ENCODE measurements at regions not wholly inside any gene's neighbourhood (a gene's known extent, or its start where the extent isn't known, plus 50 kb on each side); places are given as distances from the start of the nearest gene placed in this dataset.

DNA sequence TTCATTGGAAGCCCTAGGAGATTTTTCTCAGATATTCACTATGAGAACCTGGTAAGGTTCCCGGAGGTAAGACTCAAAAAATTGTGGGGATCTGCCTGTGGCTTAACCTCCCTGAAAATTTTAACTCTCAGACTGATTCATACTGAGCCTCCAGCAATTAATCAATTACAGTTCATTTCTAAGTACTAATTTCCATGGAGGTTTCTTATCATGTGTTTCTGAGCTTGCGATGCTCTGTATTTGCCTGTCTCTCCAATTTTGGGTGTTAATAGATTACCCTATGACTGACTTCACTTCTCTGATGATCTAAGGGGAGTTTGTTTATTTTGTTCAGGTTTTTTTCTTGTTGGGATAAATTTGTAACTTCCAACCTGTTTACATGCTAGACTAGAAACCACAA lies 215.4 kb upstream of the TMEM196 start:
- 100% methylated on average over 1 of the region's 2 CpGs for WGBS (ENCODE audit: insufficient coverage, low lambda C conversion rate)
- H3K27ac ChIP-seq (ENCODE audit: low read length): no peak overlapping the region
- no peaks in the 10 kb centered on the region for H3K9me3 ChIP-seq (ENCODE audit: control insufficient read depth, low read depth, low read length)
- no peaks in the 10 kb centered on the region for H3K36me3 ChIP-seq (ENCODE audit: control insufficient read depth, insufficient read depth, low read length)
- no peak for DNase-seq
- H3K27me3 ChIP-seq (ENCODE audit: control insufficient read depth, insufficient read depth, low read length): no peaks in the 10 kb centered on the region
- H3K4me1 ChIP-seq (ENCODE audit: control insufficient read depth, insufficient read depth, low read length): no peaks in the 10 kb centered on the region
- no peak overlapping the region for H3K4me3 ChIP-seq (ENCODE audit: low read length)

DNA sequence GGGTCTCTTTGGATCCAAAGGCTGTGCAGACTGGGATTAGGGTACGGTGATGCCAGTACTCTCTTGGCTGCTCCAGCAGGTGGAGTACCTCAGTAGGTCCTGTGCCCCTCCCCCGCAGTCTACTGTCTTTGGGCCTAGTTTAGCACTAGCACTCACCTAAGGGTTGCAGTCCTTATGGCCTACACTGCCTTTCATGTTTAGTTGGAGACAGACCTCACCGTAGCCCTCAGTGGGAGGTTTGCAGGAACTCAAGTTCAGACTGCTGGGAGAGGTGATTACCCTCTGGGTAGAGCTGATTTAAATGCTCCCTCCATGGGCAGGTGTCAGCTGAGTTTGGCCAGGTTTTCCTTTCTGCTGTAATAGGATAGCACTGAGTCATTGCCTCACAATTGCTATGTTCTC lies 210.8 kb upstream of the TMEM196 start:
- Histone ChIP-seq H3K27me3 (ENCODE audit: control insufficient read depth, insufficient read depth, low read length) (no peaks in the 10 kb centered on the region), H3K27ac (ENCODE audit: low read length) (no peak overlapping the region), H3K4me3 (ENCODE audit: low read length) (no peak overlapping the region), H3K9me3 (ENCODE audit: control insufficient read depth, low read depth, low read length) (no peaks in the 10 kb centered on the region), H3K36me3 (ENCODE audit: control insufficient read depth, insufficient read depth, low read length) (no peaks in the 10 kb centered on the region), H3K4me1 (ENCODE audit: control insufficient read depth, insufficient read depth, low read length) (no peaks in the 10 kb centered on the region)
- no CpG with 5 or more reads among the region's 3 CpGs for WGBS (ENCODE audit: insufficient coverage, low lambda C conversion rate)
- no peak for DNase-seq

DNA sequence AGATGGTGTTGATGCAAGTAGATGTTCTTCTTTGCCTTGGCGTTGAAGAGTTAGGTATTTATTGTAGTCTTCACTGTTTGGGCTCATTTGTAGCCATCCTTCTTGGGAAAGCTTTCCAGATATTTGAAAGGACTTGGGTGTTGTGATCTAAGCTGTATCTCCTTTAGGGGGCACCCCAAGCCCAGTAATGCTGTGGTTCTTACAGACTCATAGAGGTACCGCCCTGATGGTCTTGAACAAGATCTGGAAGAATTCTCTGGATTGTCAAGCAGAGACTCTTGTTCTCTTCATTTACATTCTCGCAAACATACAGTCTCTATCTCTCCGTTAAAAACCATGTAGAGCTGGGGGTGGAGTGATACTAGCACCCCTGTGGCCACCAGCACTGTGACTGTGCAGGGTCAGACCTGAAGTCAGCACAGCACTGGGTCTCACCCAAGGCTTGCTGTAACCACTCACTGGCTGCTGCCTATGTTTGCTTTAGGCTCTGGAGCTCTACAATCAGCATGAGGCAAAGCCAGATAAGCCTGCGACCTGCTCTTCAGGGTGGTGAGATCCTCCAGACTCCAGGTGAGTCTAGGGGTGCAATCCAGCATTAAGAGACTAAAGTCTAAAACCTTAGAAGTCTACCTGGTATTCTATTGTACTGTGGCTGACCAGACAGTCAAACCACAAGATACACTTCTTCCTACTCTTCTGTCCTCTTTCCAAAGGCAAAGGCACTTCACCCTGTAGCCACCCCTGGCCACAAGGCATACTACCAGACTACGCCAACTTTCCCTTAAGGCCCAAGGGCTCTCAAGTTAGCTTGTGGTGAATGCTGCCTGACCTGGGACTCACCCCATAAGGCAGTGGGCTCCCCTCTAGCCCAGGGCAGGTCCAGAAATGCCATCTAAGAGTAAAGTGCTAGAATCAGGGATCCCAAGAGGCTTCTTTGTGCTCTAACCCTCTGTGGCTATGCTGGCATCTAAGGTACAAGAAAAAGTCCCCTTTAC lies 209.7 kb upstream of the TMEM196 start:
- Histone ChIP-seq H3K4me1 (ENCODE audit: control insufficient read depth, insufficient read depth, low read length) (no peaks in the 10 kb centered on the region), H3K27me3 (ENCODE audit: control insufficient read depth, insufficient read depth, low read length) (no peaks in the 10 kb centered on the region), H3K36me3 (ENCODE audit: control insufficient read depth, insufficient read depth, low read length) (no peaks in the 10 kb centered on the region), H3K9me3 (ENCODE audit: control insufficient read depth, low read depth, low read length) (no peaks in the 10 kb centered on the region), H3K4me3 (ENCODE audit: low read length) (no peak overlapping the region), H3K27ac (ENCODE audit: low read length) (no peak overlapping the region)
- peak; percentile 10 to 31 for DNase-seq
- 80% methylated on average over 1 of the region's 6 CpGs for WGBS (ENCODE audit: insufficient coverage, low lambda C conversion rate)

DNA sequence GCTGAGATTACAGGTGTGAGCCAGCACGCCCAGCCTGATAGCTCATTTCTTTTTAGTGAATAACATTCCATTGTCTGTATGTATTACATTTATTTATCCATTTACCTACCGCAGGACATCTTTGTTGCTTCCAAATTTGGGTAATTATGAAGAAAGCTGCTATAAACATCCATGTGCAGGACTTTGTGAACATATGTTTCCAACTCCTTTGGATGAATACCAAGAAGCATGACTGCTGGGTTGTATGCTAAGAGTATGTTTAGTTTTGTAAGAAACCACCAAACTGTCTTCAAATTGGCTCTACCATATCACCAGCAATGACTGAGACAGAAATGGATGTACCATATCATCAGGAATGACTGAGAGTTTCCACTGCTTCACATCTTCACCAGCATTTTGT lies 200.2 kb upstream of the TMEM196 start:
- Histone ChIP-seq H3K4me3 (ENCODE audit: low read length) (no peak overlapping the region), H3K36me3 (ENCODE audit: control insufficient read depth, insufficient read depth, low read length) (no peaks in the 10 kb centered on the region), H3K4me1 (ENCODE audit: control insufficient read depth, insufficient read depth, low read length) (peaks cover 12% of the 10 kb centered on the region), H3K9me3 (ENCODE audit: control insufficient read depth, low read depth, low read length) (no peaks in the 10 kb centered on the region), H3K27ac (ENCODE audit: low read length) (no peak overlapping the region), H3K27me3 (ENCODE audit: control insufficient read depth, insufficient read depth, low read length) (no peaks in the 10 kb centered on the region)
- WGBS (ENCODE audit: insufficient coverage, low lambda C conversion rate): no CpG with 5 or more reads among the region's 2 CpGs
- DNase-seq: no peak

DNA sequence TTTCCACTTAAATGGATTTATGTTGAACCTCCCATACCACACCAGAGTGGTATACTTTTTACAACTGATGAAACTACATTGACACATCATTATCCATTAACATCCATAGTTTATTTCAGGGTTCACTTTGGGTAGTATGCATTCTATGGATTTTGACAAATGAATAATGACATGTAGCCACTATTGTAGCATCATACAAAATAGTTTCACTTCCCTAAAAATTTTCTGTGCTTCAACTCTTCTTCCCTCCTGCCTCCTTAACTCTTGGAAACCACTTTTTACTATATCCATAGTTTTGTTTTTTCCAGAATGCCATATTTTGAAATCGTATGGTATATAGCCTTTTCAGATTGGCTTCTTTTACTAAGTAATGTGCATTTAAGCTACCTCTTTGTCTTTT lies 199.5 kb upstream of the TMEM196 start:
- no peaks in the 10 kb centered on the region for H3K36me3 ChIP-seq (ENCODE audit: control insufficient read depth, insufficient read depth, low read length)
- H3K27ac ChIP-seq (ENCODE audit: low read length): no peak overlapping the region
- no peak for DNase-seq
- WGBS (ENCODE audit: insufficient coverage, low lambda C conversion rate): 100% methylated on average over 1 of the region's 1 CpG
- H3K27me3 ChIP-seq (ENCODE audit: control insufficient read depth, insufficient read depth, low read length): no peaks in the 10 kb centered on the region
- no peak overlapping the region for H3K4me3 ChIP-seq (ENCODE audit: low read length)
- no peaks in the 10 kb centered on the region for H3K9me3 ChIP-seq (ENCODE audit: control insufficient read depth, low read depth, low read length)
- H3K4me1 ChIP-seq (ENCODE audit: control insufficient read depth, insufficient read depth, low read length): peaks cover 12% of the 10 kb centered on the region

DNA sequence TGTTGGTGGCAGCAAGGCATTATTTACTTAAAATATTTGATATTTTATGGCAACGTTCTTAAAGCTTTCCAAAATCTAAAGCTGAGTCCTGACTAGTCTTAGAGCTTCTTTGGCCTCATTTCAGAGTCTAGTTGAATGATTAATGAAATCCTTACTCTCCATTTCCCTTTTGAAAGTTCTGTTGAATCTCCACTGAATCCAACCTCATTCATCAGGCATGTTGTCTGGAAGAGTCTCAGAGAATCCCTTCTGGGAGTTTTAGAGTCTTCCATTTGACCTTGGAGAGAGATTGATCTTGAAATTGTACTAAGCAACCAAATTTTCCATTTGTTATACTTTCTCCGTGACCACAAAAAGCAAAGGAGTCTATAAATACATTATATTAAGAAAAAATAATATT lies 198.5 kb upstream of the TMEM196 start:
- H3K27ac ChIP-seq (ENCODE audit: low read length): no peak overlapping the region
- WGBS (ENCODE audit: insufficient coverage, low lambda C conversion rate): no CpG with 5 or more reads among the region's 2 CpGs
- no peak overlapping the region for H3K4me3 ChIP-seq (ENCODE audit: low read length)
- H3K4me1 ChIP-seq (ENCODE audit: control insufficient read depth, insufficient read depth, low read length): peaks cover 12% of the 10 kb centered on the region
- no peaks in the 10 kb centered on the region for H3K27me3 ChIP-seq (ENCODE audit: control insufficient read depth, insufficient read depth, low read length)
- no peaks in the 10 kb centered on the region for H3K9me3 ChIP-seq (ENCODE audit: control insufficient read depth, low read depth, low read length)
- no peaks in the 10 kb centered on the region for H3K36me3 ChIP-seq (ENCODE audit: control insufficient read depth, insufficient read depth, low read length)
- no peak for DNase-seq

DNA sequence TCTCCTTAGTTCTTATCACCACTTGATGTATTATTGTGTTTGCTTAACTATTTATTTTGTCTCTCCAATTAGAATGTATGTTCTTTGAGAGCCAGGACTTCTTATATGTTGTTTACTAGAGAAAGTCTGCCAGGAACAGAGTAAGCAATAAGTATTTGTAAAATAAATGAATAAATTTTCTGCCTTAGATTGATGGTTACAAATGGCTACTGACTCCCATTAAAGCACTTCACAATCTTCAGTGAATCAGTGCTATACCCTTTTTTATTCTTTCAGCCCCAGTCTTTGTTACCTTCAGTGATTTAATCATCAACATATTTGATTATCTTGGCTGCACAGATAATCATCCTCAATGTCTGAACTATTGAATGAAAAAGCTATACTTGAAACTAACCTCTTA lies 197.1 kb upstream of the TMEM196 start:
- Histone ChIP-seq H3K9me3 (ENCODE audit: control insufficient read depth, low read depth, low read length) (no peaks in the 10 kb centered on the region), H3K27me3 (ENCODE audit: control insufficient read depth, insufficient read depth, low read length) (no peaks in the 10 kb centered on the region), H3K4me3 (ENCODE audit: low read length) (no peak overlapping the region), H3K27ac (ENCODE audit: low read length) (no peak overlapping the region), H3K36me3 (ENCODE audit: control insufficient read depth, insufficient read depth, low read length) (no peaks in the 10 kb centered on the region), H3K4me1 (ENCODE audit: control insufficient read depth, insufficient read depth, low read length) (peaks cover 12% of the 10 kb centered on the region)
- DNase-seq: peak in 1 of 2 donors; percentile 23

DNA sequence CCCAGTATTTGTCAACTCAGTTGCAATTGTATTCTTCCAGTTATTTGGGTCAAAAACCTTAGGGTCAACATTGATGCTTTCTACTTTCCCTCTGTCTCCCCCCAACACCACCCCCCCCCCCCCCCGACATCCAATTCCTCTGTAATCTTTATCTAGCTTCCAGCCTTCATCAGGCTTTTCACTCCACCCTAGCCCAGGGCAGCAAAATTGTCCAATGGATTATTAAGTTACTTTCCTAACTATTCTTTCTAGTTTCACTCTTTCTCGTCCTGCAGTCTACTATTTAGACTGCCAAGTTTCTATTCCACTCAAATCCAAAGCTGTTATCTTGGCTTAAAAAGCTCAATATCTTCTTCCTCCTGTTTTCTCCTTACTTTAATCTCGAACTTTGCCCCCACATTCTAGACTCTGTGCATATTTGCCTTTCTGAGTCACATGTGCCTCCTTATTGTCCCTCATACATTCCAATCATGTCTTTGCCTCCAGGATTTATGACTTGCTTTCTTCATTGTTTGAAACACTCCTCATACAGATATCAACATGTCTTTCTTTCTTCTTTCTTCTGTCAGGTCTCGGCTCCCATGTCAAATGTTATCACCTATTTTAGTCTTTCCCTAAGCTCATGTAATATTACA lies 196.6 kb upstream of the TMEM196 start:
- Histone ChIP-seq H3K9me3 (ENCODE audit: control insufficient read depth, low read depth, low read length) (no peaks in the 10 kb centered on the region), H3K36me3 (ENCODE audit: control insufficient read depth, insufficient read depth, low read length) (no peaks in the 10 kb centered on the region), H3K27ac (ENCODE audit: low read length) (no peak overlapping the region), H3K4me3 (ENCODE audit: low read length) (no peak overlapping the region), H3K27me3 (ENCODE audit: control insufficient read depth, insufficient read depth, low read length) (no peaks in the 10 kb centered on the region), H3K4me1 (ENCODE audit: control insufficient read depth, insufficient read depth, low read length) (peaks cover 12% of the 10 kb centered on the region)
- peak; percentile 61 to 84 for DNase-seq
- WGBS (ENCODE audit: insufficient coverage, low lambda C conversion rate): 24% methylated on average over 3 of the region's 4 CpGs

DNA sequence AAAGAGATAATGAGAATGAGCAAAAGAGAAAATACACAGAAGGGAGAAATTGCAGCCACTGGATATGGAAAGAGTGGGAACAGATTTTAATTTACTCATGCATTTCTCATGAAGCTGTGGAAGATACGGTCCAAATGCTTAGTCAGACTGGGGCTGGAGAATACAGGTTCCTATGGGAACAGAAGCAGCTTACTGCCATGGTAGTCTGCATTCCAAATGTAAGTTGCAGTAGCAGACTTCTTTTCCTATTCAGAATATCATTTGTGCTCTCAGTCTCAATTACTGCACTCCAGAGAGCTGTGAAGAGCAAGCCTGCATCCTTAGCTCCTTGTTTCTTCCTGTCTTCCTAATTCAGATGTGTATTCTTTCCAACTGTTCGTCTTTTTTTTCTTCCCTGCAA lies 190.8 kb upstream of the TMEM196 start:
- Histone ChIP-seq H3K27me3 (ENCODE audit: control insufficient read depth, insufficient read depth, low read length) (no peaks in the 10 kb centered on the region), H3K36me3 (ENCODE audit: control insufficient read depth, insufficient read depth, low read length) (no peaks in the 10 kb centered on the region), H3K4me1 (ENCODE audit: control insufficient read depth, insufficient read depth, low read length) (no peaks in the 10 kb centered on the region), H3K9me3 (ENCODE audit: control insufficient read depth, low read depth, low read length) (no peaks in the 10 kb centered on the region), H3K27ac (ENCODE audit: low read length) (no peak overlapping the region), H3K4me3 (ENCODE audit: low read length) (no peak overlapping the region)
- DNase-seq: no peak
- WGBS (ENCODE audit: insufficient coverage, low lambda C conversion rate): 86% methylated on average over 1 of the region's 2 CpGs

DNA sequence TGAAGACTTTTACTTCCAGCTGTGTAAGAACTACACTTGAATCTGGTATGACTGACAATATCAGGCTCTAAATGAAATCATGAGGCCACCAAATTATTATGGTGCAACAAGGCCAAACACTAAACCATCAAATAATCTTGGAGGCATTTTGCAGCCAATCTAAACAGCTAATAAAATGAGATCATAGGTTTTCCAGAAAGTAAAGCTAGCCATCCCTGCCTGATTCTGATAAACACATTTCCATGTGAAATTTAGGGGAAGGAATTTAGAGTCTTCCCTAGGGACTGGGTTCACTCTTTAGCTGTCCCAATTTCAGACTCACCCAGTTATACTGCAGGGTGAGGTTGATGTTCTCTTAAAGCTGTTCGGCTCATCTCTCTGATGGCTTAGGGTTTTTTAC lies 190.3 kb upstream of the TMEM196 start:
- no peak overlapping the region for H3K4me3 ChIP-seq (ENCODE audit: low read length)
- H3K36me3 ChIP-seq (ENCODE audit: control insufficient read depth, insufficient read depth, low read length): no peaks in the 10 kb centered on the region
- H3K4me1 ChIP-seq (ENCODE audit: control insufficient read depth, insufficient read depth, low read length): no peaks in the 10 kb centered on the region
- WGBS (ENCODE audit: insufficient coverage, low lambda C conversion rate): no CpG with 5 or more reads among the region's 1 CpG
- no peak overlapping the region for H3K27ac ChIP-seq (ENCODE audit: low read length)
- no peaks in the 10 kb centered on the region for H3K9me3 ChIP-seq (ENCODE audit: control insufficient read depth, low read depth, low read length)
- H3K27me3 ChIP-seq (ENCODE audit: control insufficient read depth, insufficient read depth, low read length): no peaks in the 10 kb centered on the region
- no peak for DNase-seq
